HepG2 (cell line): ENCODE measurements at regions not wholly inside any gene's neighbourhood (a gene's known extent, or its start where the extent isn't known, plus 50 kb on each side); places are given as distances from the start of the nearest gene placed in this dataset.

ENCODE experiments used
- ATAC-seq: fragments of 200-7000 bp; cut with Tn5 transposase; 3 replicates; pipeline ENCODE4 v1.9.1; 2020; ENCODE audit warnings: mild to moderate bottlenecking, moderate library complexity
- BruUV-seq: library from RNA; stranded (reverse); fragments of 400-500 nt; replicated peaks from 2 replicates; lab custom pipeline; 2021; lab: Mats Ljungman, UMichigan
- CTCF ChIA-PET: fragments of 300-600 bp; formaldehyde crosslinking; extraction: SDS; loops from one replicate; lab custom pipeline; 2021; ENCODE audit warnings: low total read pairs, inconsistent platforms, low intra/inter-chr PET ratio; lab: Yijun Ruan, JAX
- POLR2A ChIA-PET: fragments of 350-600 bp; sonication (Branson Sonifier 250); formaldehyde crosslinking; loops from one replicate; lab custom pipeline; 2020; ENCODE audit warnings: antibody characterized with exemption, inconsistent platforms; lab: Yijun Ruan, JAX
- DNase-seq: peaks from one replicate; pipeline ENCODE4 v3.0.0-alpha.2; 2015; ENCODE audit warnings: low spot score
- FAIRE-seq: peaks from 3 replicates; lab custom pipeline; 2011; peaks lifted over from hg19 to GRCh38; lab: Jason Lieb, UNC
- H2AFZ ChIP-seq: one replicate; pipeline ENCODE4 v1.6.1; 2011; ENCODE audit warnings: low read length, inconsistent platforms
- H3K27ac ChIP-seq: fragments of 300-600 bp; 3 replicates; pipeline ENCODE4 v1.8.0; 2011; ENCODE audit warnings: mixed run types, mild to moderate bottlenecking, mixed read lengths, low read length, inconsistent platforms; ENCODE audit not compliant: insufficient read depth; ENCODE audit errors: extremely low read length
- H3K27me3 ChIP-seq, 2 experiments: fragments of 200-600 bp in 1 of 2; 2 replicates in 1 of 2; 3 replicates in 1 of 2; pipeline versions ENCODE4 v1.6.0 to v1.8.0; 2011; ENCODE audit warnings: low read length in 2 of 2, mild to moderate bottlenecking in 2 of 2, moderate library complexity in 2 of 2, inconsistent platforms in 1 of 2; ENCODE audit not compliant: insufficient read depth in 2 of 2, control insufficient read depth in 1 of 2
- H3K36me3 ChIP-seq, 2 experiments: fragments of 200-600 bp in 1 of 2; replicated peaks in 1 of 2; 2 replicates in 1 of 2; 3 replicates in 1 of 2; pipeline versions ENCODE4 v1.5.1 to v1.8.0; 2011; ENCODE audit warnings: low read length in 2 of 2, inconsistent platforms in 1 of 2; ENCODE audit not compliant: insufficient read depth in 2 of 2, control insufficient read depth in 1 of 2
- H3K4me1 ChIP-seq: 2 replicates; pipeline ENCODE4 v1.5.1; 2012; ENCODE audit warnings: low read length, inconsistent platforms; ENCODE audit not compliant: insufficient read depth
- H3K4me2 ChIP-seq: 2 replicates; pipeline ENCODE4 v1.6.0; 2011; ENCODE audit warnings: low read depth, low read length, inconsistent platforms
- H3K4me3 ChIP-seq, 3 experiments: fragments of 200-600 bp in 1 of 3; sonication (generic), shearing (Covaris generic) in 1 of 3; replicated peaks in 1 of 3; 2 replicates each; pipeline ENCODE4 v1.5.1; 2011 to 2016; ENCODE audit warnings: low read length in 3 of 3, inconsistent platforms in 2 of 3, low read depth in 2 of 3, mild to moderate bottlenecking in 2 of 3, control low read depth in 1 of 3, mixed read lengths in 1 of 3; ENCODE audit not compliant: insufficient read depth in 1 of 3
- H3K79me2 ChIP-seq: one replicate; pipeline ENCODE4 v1.6.1; 2011; ENCODE audit warnings: low read length, inconsistent platforms; ENCODE audit not compliant: insufficient read depth
- H3K9ac ChIP-seq: 2 replicates; pipeline ENCODE4 v1.6.0; 2011; ENCODE audit warnings: mild to moderate bottlenecking, low read depth, low read length, inconsistent platforms; ENCODE audit not compliant: insufficient read depth
- H3K9me3 ChIP-seq: 2 replicates; pipeline ENCODE4 v1.5.1; 2012; ENCODE audit warnings: mild to moderate bottlenecking, low read length
- H4K20me1 ChIP-seq: 2 replicates; pipeline ENCODE4 v1.6.0; 2011; ENCODE audit warnings: inconsistent platforms, mild to moderate bottlenecking, low read length, moderate library complexity; ENCODE audit not compliant: insufficient read depth
- ADNP ChIP-seq: sonication (generic); formaldehyde crosslinking; IDR thresholded peaks from 2 replicates; pipeline ENCODE4 v1.4.0; 2020; ENCODE audit warnings: missing genetic modification reagents
- ATF7-NPFF ChIP-seq: sonication (generic); formaldehyde crosslinking; IDR thresholded peaks from 2 replicates; pipeline ENCODE4 v1.8.1; 2023; ENCODE audit warnings: mild to moderate bottlenecking, low read depth, missing genetic modification reagents, moderate library complexity
- HDAC1 ChIP-seq: sonication (generic); formaldehyde crosslinking; IDR thresholded peaks from 2 replicates; pipeline ENCODE4 v1.5.1; 2020; ENCODE audit warnings: mild to moderate bottlenecking, missing genetic modification reagents
- MBD4 ChIP-seq: IDR thresholded peaks from 2 replicates; pipeline ENCODE4 v1.6.1; 2012; ENCODE audit warnings: low read length, inconsistent platforms, borderline replicate concordance
- MEIS2 ChIP-seq: sonication (generic); formaldehyde crosslinking; IDR thresholded peaks from 2 replicates; pipeline ENCODE4 v1.9.0; 2021; ENCODE audit warnings: mild to moderate bottlenecking, missing genetic modification reagents
- PCBP2 ChIP-seq: fragments of 200-400 bp; formaldehyde crosslinking; optimal IDR thresholded peaks from 2 replicates; pipeline ENCODE3; 2018; ENCODE audit warnings: low read length, low read depth; ENCODE audit not compliant: poor library complexity, severe bottlenecking
- SMARCE1 ChIP-seq: fragments of 450-650 bp; IDR thresholded peaks from 2 replicates; pipeline ENCODE4 v1.6.1; 2017; ENCODE audit warnings: borderline replicate concordance
- ZFP62 ChIP-seq: sonication (generic); formaldehyde crosslinking; IDR thresholded peaks from 2 replicates; pipeline ENCODE4 v1.4.0; 2020; ENCODE audit warnings: missing genetic modification reagents
- ZNF468 ChIP-seq: sonication (generic); formaldehyde crosslinking; IDR thresholded peaks from 2 replicates; pipeline ENCODE4 v1.8.0; 2022; ENCODE audit warnings: mild to moderate bottlenecking, moderate library complexity, missing genetic modification reagents
- ZNF496 ChIP-seq: sonication (generic); formaldehyde crosslinking; IDR thresholded peaks from 2 replicates; pipeline ENCODE4 v1.8.1; 2023; ENCODE audit warnings: mild to moderate bottlenecking, moderate library complexity, missing genetic modification reagents; ENCODE audit not compliant: insufficient replicate concordance
- ZNF530 ChIP-seq: sonication (generic); formaldehyde crosslinking; IDR thresholded peaks from 2 replicates; pipeline ENCODE4 v1.5.0; 2020; ENCODE audit warnings: low read depth, mild to moderate bottlenecking, missing genetic modification reagents
- ZNF556 ChIP-seq: sonication (generic); formaldehyde crosslinking; IDR thresholded peaks from 2 replicates; pipeline ENCODE4 v1.4.0; 2020; ENCODE audit warnings: mild to moderate bottlenecking, missing genetic modification reagents, borderline replicate concordance
- WGBS: methylation state at CpG from one replicate; pipeline ENCODE4 v1.1.6; 2017; ENCODE audit warnings: low lambda C conversion rate; 5-methylcytosine and 5-hydroxymethylcytosine counted together
- in situ Hi-C: cut with HindIII; loops from 2 replicates; pipeline ENCODE4 v1.10.0; 2017; ENCODE audit warnings: low pct_unique_long_range_greater_than_20kb; ENCODE audit not compliant: extremely low pct_ligation_motif_present
- intact Hi-C: fragments of 100-400 bp; cut with micrococcal nuclease; formaldehyde crosslinking; loops from one replicate; pipeline ENCODE4 v1.10.0; 2022; ENCODE audit not compliant: unreplicated experiment
- TF ChIP-seq, protein P1 (sequence below): sonication (generic); formaldehyde crosslinking; IDR thresholded peaks from 2 replicates; pipeline ENCODE4 v1.5.1; 2020; ENCODE audit warnings: mild to moderate bottlenecking, moderate library complexity, missing genetic modification reagents
- TF ChIP-seq, protein P2 (sequence below): IDR thresholded peaks from 2 replicates; pipeline ENCODE4 v1.6.1; 2012; ENCODE audit warnings: inconsistent platforms
- TF ChIP-seq, protein P3 (sequence below): sonication (generic); formaldehyde crosslinking; IDR thresholded peaks from 2 replicates; pipeline ENCODE4 v1.4.0; 2020; ENCODE audit warnings: missing genetic modification reagents
- TF ChIP-seq, protein P4 (sequence below): IDR thresholded peaks from 2 replicates; pipeline ENCODE4 v1.6.1; 2016; ENCODE audit warnings: mild to moderate bottlenecking, missing biosample characterization, missing genetic modification reagents

DNA sequence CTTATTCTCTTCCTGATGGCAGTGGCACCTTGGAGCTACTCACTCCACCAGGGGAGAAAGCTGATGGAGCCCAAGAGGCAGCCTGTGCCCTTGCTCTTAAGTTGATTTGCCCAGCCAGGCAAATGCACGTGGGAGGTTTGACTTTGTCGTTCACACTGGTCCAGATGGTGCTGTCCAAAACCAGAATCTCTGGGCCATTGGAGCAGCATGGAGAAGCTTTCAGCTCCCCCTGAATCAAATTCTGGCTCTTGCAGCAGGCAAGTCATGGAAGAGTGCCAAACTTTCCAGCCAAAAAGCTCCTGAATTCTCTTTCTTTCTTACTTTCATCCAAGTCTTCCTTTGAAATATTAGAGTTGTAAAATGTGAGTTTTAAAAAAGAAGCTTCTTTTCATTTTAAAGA lies 970.4 kb downstream of the RPA4 start:
- no peaks in the 10 kb centered on the region for H3K36me3 ChIP-seq
- ATAC-seq (no peak), FAIRE-seq (no peak), DNase-seq (no peak)
- no peak overlapping the region for H3K4me3 ChIP-seq
- H3K9me3 ChIP-seq = no peaks in the 10 kb centered on the region
- no CpG with 5 or more reads among the region's 2 CpGs for WGBS
- H3K79me2 ChIP-seq = no peaks in the 10 kb centered on the region
- intact Hi-C loops (no loop called here), in situ Hi-C loops (no loop called here)
- BruUV-seq = no TSS peak
- H3K27ac ChIP-seq = no peak overlapping the region
- no peaks in the 10 kb centered on the region for H3K4me1 ChIP-seq
- CTCF ChIA-PET = no interaction called here
- no peak overlapping the region for H3K9ac ChIP-seq
- H3K27me3 ChIP-seq = no peaks in the 10 kb centered on the region
- no peaks in the 10 kb centered on the region for H4K20me1 ChIP-seq
- no peak overlapping the region for H2AFZ ChIP-seq
- POLR2A ChIA-PET = no interaction called here
- no peak overlapping the region for H3K4me2 ChIP-seq
- no peak for TF ChIP-seq SMARCE1
- TF ChIP-seq, protein P1, sequence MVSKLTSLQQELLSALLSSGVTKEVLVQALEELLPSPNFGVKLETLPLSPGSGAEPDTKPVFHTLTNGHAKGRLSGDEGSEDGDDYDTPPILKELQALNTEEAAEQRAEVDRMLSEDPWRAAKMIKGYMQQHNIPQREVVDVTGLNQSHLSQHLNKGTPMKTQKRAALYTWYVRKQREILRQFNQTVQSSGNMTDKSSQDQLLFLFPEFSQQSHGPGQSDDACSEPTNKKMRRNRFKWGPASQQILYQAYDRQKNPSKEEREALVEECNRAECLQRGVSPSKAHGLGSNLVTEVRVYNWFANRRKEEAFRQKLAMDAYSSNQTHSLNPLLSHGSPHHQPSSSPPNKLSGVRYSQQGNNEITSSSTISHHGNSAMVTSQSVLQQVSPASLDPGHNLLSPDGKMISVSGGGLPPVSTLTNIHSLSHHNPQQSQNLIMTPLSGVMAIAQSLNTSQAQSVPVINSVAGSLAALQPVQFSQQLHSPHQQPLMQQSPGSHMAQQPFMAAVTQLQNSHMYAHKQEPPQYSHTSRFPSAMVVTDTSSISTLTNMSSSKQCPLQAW (CRISPR knock-in tag) = no peak

DNA sequence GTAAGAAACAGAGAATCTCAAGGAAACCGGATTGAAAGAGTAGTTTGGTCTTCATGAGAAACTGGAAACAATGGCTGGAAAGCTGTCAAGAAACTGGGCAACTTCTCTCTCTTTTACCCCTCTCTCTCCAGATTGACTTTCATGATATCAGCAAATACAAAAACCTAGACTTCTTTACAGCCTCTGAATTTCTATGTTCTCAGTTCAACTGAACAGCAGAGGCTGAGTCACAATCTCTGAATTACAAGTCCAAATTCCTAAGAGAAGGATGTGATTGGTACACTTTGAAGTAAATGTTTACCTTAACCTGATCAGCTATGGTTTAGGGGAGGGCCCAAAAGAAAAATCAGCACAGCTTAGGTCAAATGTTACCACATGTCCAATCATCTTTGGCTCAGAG lies 974.9 kb downstream of the RPA4 start:
- H3K4me2 ChIP-seq = no peak overlapping the region
- H3K9ac ChIP-seq = no peak overlapping the region
- H4K20me1 ChIP-seq = no peaks in the 10 kb centered on the region
- no peak for ATAC-seq
- H3K27ac ChIP-seq = no peak overlapping the region
- CTCF ChIA-PET = no interaction called here
- no peaks in the 10 kb centered on the region for H3K27me3 ChIP-seq
- H3K4me1 ChIP-seq = no peaks in the 10 kb centered on the region
- BruUV-seq = no TSS peak
- 9% methylated on average over 1 of the region's 1 CpG for WGBS
- in situ Hi-C loops = no loop called here
- H3K36me3 ChIP-seq = no peaks in the 10 kb centered on the region
- no peak overlapping the region for H2AFZ ChIP-seq
- TF ChIP-seq, protein P2, sequence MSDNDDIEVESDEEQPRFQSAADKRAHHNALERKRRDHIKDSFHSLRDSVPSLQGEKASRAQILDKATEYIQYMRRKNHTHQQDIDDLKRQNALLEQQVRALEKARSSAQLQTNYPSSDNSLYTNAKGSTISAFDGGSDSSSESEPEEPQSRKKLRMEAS = no peak
- TF ChIP-seq ZNF556 (CRISPR knock-in tag) (no peak), MEIS2 (CRISPR knock-in tag) (no peak), ZNF496 (CRISPR knock-in tag) (no peak), ZNF468 (CRISPR knock-in tag) (no peak), PCBP2 (no peak), ADNP (no peak), MBD4 (no peak), HDAC1 (no peak), ZFP62 (CRISPR knock-in tag) (no peak), ATF7-NPFF (no peak), ZNF530 (CRISPR knock-in tag) (no peak)
- TF ChIP-seq, protein P3, sequence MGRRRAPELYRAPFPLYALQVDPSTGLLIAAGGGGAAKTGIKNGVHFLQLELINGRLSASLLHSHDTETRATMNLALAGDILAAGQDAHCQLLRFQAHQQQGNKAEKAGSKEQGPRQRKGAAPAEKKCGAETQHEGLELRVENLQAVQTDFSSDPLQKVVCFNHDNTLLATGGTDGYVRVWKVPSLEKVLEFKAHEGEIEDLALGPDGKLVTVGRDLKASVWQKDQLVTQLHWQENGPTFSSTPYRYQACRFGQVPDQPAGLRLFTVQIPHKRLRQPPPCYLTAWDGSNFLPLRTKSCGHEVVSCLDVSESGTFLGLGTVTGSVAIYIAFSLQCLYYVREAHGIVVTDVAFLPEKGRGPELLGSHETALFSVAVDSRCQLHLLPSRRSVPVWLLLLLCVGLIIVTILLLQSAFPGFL (CRISPR knock-in tag) = no peak
- TF ChIP-seq, protein P4, sequence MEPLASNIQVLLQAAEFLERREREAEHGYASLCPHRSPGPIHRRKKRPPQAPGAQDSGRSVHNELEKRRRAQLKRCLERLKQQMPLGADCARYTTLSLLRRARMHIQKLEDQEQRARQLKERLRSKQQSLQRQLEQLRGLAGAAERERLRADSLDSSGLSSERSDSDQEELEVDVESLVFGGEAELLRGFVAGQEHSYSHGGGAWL (CRISPR knock-in tag) = no peak
- TF ChIP-seq, all 625 proteins: peak for 0
- POLR2A ChIA-PET = no interaction called here
- no peak overlapping the region for H3K4me3 ChIP-seq
- DNase-seq (no peak), FAIRE-seq (no peak)
- intact Hi-C loops = no loop called here
- no peaks in the 10 kb centered on the region for H3K9me3 ChIP-seq
- no peaks in the 10 kb centered on the region for H3K79me2 ChIP-seq
